DND-41 (cell line): ENCODE measurements at regions not wholly inside any gene's neighbourhood (a gene's known extent, or its start where the extent isn't known, plus 50 kb on each side); places are given as distances from the start of the nearest gene placed in this dataset.

ENCODE experiments used
- EZH2 ChIP-seq: IDR thresholded peaks from 3 replicates; pipeline ENCODE4 v1.6.1; 2012; ENCODE audit warnings: borderline replicate concordance, low read depth, mild to moderate bottlenecking, moderate library complexity, low read length, inconsistent platforms; ENCODE audit not compliant: severe bottlenecking
- TF ChIP-seq, protein P1 (sequence below): IDR thresholded peaks from 2 replicates; pipeline ENCODE4 v1.5.1; 2012; ENCODE audit warnings: borderline replicate concordance, low read length, moderate library complexity, mild to moderate bottlenecking; ENCODE audit not compliant: poor library complexity, severe bottlenecking; ENCODE audit errors: extremely low read depth

DNA sequence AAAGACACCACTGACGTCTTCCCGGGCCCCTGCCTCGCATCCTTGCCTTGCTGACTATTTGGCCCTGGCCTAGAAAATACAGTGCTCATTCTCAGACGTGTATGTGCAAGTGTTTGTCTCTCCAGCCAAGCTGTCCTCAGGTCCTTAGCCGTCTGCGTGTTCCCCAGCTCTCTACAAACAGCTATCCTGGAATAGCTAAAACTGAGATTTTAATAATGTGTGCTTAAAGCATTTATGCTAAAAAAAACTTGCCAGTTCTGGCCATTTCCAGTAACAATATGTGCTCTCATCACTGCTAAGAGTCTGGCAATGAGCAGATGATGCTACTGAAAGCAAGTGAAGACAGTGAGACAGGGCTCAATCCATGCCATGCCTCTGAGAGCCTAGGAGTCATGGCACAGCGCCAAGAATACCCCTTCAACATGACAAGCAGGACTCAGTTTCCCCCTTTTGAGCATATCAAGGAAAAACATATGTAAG is 55.7 kb downstream of the IRF2BP2 start:
- TF ChIP-seq, protein P1, sequence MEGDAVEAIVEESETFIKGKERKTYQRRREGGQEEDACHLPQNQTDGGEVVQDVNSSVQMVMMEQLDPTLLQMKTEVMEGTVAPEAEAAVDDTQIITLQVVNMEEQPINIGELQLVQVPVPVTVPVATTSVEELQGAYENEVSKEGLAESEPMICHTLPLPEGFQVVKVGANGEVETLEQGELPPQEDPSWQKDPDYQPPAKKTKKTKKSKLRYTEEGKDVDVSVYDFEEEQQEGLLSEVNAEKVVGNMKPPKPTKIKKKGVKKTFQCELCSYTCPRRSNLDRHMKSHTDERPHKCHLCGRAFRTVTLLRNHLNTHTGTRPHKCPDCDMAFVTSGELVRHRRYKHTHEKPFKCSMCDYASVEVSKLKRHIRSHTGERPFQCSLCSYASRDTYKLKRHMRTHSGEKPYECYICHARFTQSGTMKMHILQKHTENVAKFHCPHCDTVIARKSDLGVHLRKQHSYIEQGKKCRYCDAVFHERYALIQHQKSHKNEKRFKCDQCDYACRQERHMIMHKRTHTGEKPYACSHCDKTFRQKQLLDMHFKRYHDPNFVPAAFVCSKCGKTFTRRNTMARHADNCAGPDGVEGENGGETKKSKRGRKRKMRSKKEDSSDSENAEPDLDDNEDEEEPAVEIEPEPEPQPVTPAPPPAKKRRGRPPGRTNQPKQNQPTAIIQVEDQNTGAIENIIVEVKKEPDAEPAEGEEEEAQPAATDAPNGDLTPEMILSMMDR = no peak
- TF ChIP-seq EZH2 = no peak
